Hepatocyte (in vitro differentiated cells): ENCODE measurements at regions not wholly inside any gene's neighbourhood (a gene's known extent, or its start where the extent isn't known, plus 50 kb on each side); places are given as distances from the start of the nearest gene placed in this dataset.

Source experiments
- DNase-seq: peaks from one replicate; pipeline ENCODE4 v3.0.0-alpha.2; 2016; ENCODE audit warnings: low spot score
- H2AFZ ChIP-seq: fragments of 200-600 bp; sonication (generic); 2 replicates; pipeline ENCODE4 v1.6.0; 2016; ENCODE audit warnings: antibody characterized with exemption, mild to moderate bottlenecking
- H3K27ac ChIP-seq: fragments of 200-600 bp; sonication (generic); 2 replicates; pipeline ENCODE4 v1.5.1; 2016; ENCODE audit warnings: mild to moderate bottlenecking
- H3K27me3 ChIP-seq: fragments of 200-600 bp; sonication (generic); 2 replicates; pipeline ENCODE4 v1.6.1; 2016
- H3K36me3 ChIP-seq: fragments of 200-600 bp; sonication (generic); replicated peaks from 2 replicates; pipeline ENCODE4 v1.5.1; 2016; ENCODE audit warnings: low read depth; ENCODE audit not compliant: insufficient read depth
- H3K4me1 ChIP-seq: fragments of 200-600 bp; sonication (generic); 2 replicates; pipeline ENCODE4 v1.5.1; 2016; ENCODE audit warnings: mild to moderate bottlenecking, moderate library complexity; ENCODE audit not compliant: insufficient read depth
- H3K4me2 ChIP-seq: fragments of 200-600 bp; sonication (generic); 2 replicates; pipeline ENCODE4 v1.6.0; 2016
- H3K4me3 ChIP-seq: fragments of 200-600 bp; sonication (generic); 2 replicates; pipeline ENCODE4 v1.5.1; 2016; ENCODE audit warnings: mild to moderate bottlenecking
- H3K79me2 ChIP-seq: fragments of 200-600 bp; sonication (generic); 2 replicates; pipeline ENCODE4 v1.6.0; 2017; ENCODE audit warnings: mild to moderate bottlenecking
- H3K9me2 ChIP-seq: fragments of 200-600 bp; sonication (generic); replicated peaks from 2 replicates; pipeline ENCODE4 v1.6.0; 2017; ENCODE audit warnings: mild to moderate bottlenecking; ENCODE audit not compliant: insufficient read depth
- H3K9me3 ChIP-seq: fragments of 200-600 bp; sonication (generic); 2 replicates; pipeline ENCODE4 v1.5.1; 2016; ENCODE audit warnings: low read depth, mild to moderate bottlenecking
- H4K20me1 ChIP-seq: fragments of 200-600 bp; sonication (generic); 2 replicates; pipeline ENCODE4 v1.6.0; 2016; ENCODE audit warnings: mild to moderate bottlenecking; ENCODE audit not compliant: insufficient read depth, poor library complexity, severe bottlenecking
- EZH2 ChIP-seq: fragments of 200-600 bp; sonication (generic); IDR thresholded peaks from 2 replicates; pipeline ENCODE4 v1.6.1; 2016; ENCODE audit warnings: antibody characterized with exemption, mild to moderate bottlenecking, borderline replicate concordance
- EZH2phosphoT487 ChIP-seq: fragments of 200-600 bp; sonication (generic); IDR thresholded peaks from one replicate; pipeline ENCODE4 v1.6.1; 2018; ENCODE audit warnings: antibody characterized with exemption, mild to moderate bottlenecking, low read depth, moderate library complexity; ENCODE audit not compliant: unreplicated experiment, severe bottlenecking
- WGBS: methylation state at CpG from one replicate; pipeline ENCODE4 v1.1.6; 2016; ENCODE audit warnings: low lambda C conversion rate; ENCODE audit errors: missing lambda C conversion rate; 5-methylcytosine and 5-hydroxymethylcytosine counted together
- TF ChIP-seq, protein P1 (sequence below): fragments of 200-600 bp; sonication (generic); IDR thresholded peaks from 2 replicates; pipeline ENCODE4 v1.5.1; 2016; ENCODE audit warnings: antibody characterized with exemption, mild to moderate bottlenecking; ENCODE audit not compliant: poor library complexity

DNA sequence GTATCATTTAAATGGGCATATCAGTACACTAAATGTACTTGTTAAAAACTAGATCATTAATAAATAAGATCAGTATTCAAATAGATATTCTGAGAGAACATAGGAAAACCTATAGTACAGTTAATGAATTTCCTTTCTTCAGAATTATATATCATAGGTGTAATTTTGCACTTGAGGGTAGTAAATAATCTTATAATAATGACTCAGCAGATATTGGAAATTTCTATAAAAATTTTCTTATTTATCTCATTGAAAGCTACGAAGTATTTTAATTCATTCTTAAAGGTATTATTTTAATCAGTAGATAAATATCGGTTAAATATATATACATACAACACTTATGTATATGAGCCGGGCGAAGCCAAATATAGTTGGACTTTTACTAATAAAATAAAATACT is 300.9 kb upstream of the SOX2 start:
- Histone ChIP-seq H3K4me2 (no peak overlapping the region), H2AFZ (no peak overlapping the region), H3K4me1 (no peaks in the 10 kb centered on the region), H3K79me2 (no peaks in the 10 kb centered on the region), H3K27ac (no peak overlapping the region), H3K9me2 (no peaks in the 10 kb centered on the region), H3K36me3 (no peaks in the 10 kb centered on the region), H3K4me3 (no peak overlapping the region), H3K9me3 (no peaks in the 10 kb centered on the region), H4K20me1 (no peaks in the 10 kb centered on the region), H3K27me3 (no peaks in the 10 kb centered on the region)
- no peak for TF ChIP-seq EZH2
- TF ChIP-seq, protein P1, sequence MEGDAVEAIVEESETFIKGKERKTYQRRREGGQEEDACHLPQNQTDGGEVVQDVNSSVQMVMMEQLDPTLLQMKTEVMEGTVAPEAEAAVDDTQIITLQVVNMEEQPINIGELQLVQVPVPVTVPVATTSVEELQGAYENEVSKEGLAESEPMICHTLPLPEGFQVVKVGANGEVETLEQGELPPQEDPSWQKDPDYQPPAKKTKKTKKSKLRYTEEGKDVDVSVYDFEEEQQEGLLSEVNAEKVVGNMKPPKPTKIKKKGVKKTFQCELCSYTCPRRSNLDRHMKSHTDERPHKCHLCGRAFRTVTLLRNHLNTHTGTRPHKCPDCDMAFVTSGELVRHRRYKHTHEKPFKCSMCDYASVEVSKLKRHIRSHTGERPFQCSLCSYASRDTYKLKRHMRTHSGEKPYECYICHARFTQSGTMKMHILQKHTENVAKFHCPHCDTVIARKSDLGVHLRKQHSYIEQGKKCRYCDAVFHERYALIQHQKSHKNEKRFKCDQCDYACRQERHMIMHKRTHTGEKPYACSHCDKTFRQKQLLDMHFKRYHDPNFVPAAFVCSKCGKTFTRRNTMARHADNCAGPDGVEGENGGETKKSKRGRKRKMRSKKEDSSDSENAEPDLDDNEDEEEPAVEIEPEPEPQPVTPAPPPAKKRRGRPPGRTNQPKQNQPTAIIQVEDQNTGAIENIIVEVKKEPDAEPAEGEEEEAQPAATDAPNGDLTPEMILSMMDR = no peak
- no peak for TF ChIP-seq EZH2phosphoT487
- DNase-seq = no peak
- WGBS = 93% methylated on average over 4 of the region's 4 CpGs

DNA sequence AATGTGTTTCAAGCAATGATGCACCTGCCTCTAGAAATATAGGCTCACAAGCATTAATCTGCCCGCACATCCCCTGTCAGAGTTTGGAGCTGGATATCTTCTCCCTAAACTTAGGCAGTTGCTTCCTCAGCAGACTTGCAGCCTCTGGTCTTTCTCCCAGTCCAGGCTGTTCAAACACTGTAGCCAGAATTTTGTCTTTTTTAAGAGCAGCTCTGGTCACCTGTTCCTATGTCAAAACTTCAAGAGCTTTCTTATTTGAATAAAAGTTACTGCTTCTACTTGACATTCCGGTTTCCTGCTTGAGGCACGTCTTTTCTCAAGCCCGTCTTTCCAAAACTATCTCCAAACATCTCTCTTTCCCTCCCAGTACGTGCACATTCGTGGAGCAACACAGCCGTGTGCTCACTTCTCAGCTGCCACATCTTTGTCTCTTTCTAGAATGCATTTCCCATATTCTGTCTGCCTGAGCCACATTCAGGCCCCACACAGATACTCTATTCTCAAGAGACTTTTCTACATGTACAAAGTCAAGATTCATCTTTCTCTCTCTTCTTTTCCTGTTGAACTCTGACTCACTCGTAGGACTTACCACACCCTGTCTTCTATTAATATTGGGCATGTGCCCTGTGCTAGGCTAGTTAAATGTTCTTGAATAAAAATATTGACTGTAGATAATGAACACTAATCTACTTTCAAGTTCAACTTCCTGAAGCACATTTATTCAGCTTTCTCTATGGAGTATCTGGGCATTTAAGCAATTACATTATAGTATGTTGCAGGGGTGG is 307.7 kb upstream of the SOX2 start:
- Histone ChIP-seq H3K36me3 (no peaks in the 10 kb centered on the region), H3K79me2 (no peaks in the 10 kb centered on the region), H3K4me3 (no peak overlapping the region), H3K9me2 (no peaks in the 10 kb centered on the region), H3K4me1 (no peaks in the 10 kb centered on the region), H4K20me1 (no peaks in the 10 kb centered on the region), H3K9me3 (no peaks in the 10 kb centered on the region), H3K4me2 (no peak overlapping the region), H2AFZ (no peak overlapping the region), H3K27me3 (no peaks in the 10 kb centered on the region), H3K27ac (no peak overlapping the region)
- WGBS = 90% methylated on average over 8 of the region's 8 CpGs
- no peak for DNase-seq
- TF ChIP-seq, protein P1 = no peak
- TF ChIP-seq EZH2phosphoT487 (no peak), EZH2 (no peak)

DNA sequence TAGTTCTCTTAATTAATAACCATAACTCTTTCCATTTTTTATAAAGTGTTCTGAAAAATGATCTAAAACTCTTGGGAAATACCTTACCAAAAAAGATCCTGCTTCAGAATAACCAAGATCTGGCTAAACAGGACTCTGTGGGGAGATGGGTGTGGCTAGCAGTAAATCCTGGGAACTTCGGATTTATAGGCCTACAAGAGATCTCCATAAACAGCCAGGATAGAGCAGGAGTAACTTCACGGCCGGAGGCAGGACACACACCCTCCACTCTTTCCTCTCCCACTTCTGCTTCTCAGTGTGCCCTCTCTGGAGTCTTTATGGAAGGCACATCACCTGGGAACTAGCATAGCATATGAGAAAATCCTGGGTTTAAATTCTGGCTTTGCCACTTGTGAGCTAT is 309.4 kb upstream of the SOX2 start:
- DNase-seq = no peak
- Histone ChIP-seq H3K9me3 (no peaks in the 10 kb centered on the region), H3K27ac (no peak overlapping the region), H3K36me3 (no peaks in the 10 kb centered on the region), H3K4me3 (no peak overlapping the region), H3K4me1 (no peaks in the 10 kb centered on the region), H2AFZ (no peak overlapping the region), H4K20me1 (no peaks in the 10 kb centered on the region), H3K9me2 (no peaks in the 10 kb centered on the region), H3K27me3 (no peaks in the 10 kb centered on the region), H3K79me2 (no peaks in the 10 kb centered on the region), H3K4me2 (no peak overlapping the region)
- TF ChIP-seq EZH2phosphoT487 (no peak), EZH2 (no peak)
- TF ChIP-seq, protein P1 = no peak
- WGBS = 24% methylated on average over 3 of the region's 3 CpGs
